ENCODE measurements at regions not wholly inside any gene's neighbourhood (a gene's known extent, or its start where the extent isn't known, plus 50 kb on each side); places are given as distances from the start of the nearest gene placed in this dataset.

GRCh38 chr5:168209244-168209995 lies 82.0 kb upstream of the WWC1 start:
- TF ChIP-seq ZFX (IDR thresholded peaks at IDR 0.05; ENCODE audit: borderline replicate concordance) (no peak), CTCF (IDR thresholded peaks at IDR 0.05) (no peak)
- H3K27ac ChIP-seq: no peak overlapping the region

GRCh38 chr5:168209997-168210396 lies 81.4 kb upstream of the WWC1 start:
- no peak for TF ChIP-seq ZFX (IDR thresholded peaks at IDR 0.05; ENCODE audit: borderline replicate concordance)

GRCh38 chr5:168211245-168211644 lies 80.2 kb upstream of the WWC1 start:
- no peak for TF ChIP-seq CTCF (IDR thresholded peaks at IDR 0.05)
- TF ChIP-seq ZFX (IDR thresholded peaks at IDR 0.05; ENCODE audit: borderline replicate concordance): no peak
- H3K27ac ChIP-seq: no peak overlapping the region

More at GRCh38 chr5:168209997-168210396, 81.4 kb upstream of the WWC1 start:
- no peak overlapping the region for H3K27ac ChIP-seq

GRCh38 chr5:168211936-168212335 lies 79.5 kb upstream of the WWC1 start:
- no peak overlapping the region for H3K27ac ChIP-seq
- TF ChIP-seq CTCF (IDR thresholded peaks at IDR 0.05) (no peak), ZFX (IDR thresholded peaks at IDR 0.05; ENCODE audit: borderline replicate concordance) (no peak)

GRCh38 chr5:168214071-168214470 lies 77.4 kb upstream of the WWC1 start:
- no peak overlapping the region for H3K27ac ChIP-seq
- TF ChIP-seq ZFX (IDR thresholded peaks at IDR 0.05; ENCODE audit: borderline replicate concordance): no peak
- no peak for TF ChIP-seq CTCF (IDR thresholded peaks at IDR 0.05)

GRCh38 chr5:168214886-168215285 lies 76.6 kb upstream of the WWC1 start:
- TF ChIP-seq CTCF (IDR thresholded peaks at IDR 0.05) (no peak), ZFX (IDR thresholded peaks at IDR 0.05; ENCODE audit: borderline replicate concordance) (no peak)

GRCh38 chr5:168215646-168216045 lies 75.8 kb upstream of the WWC1 start:
- no peak overlapping the region for H3K27ac ChIP-seq
- TF ChIP-seq ZFX (IDR thresholded peaks at IDR 0.05; ENCODE audit: borderline replicate concordance) (no peak), CTCF (IDR thresholded peaks at IDR 0.05) (no peak)

More at GRCh38 chr5:168214886-168215285, 76.6 kb upstream of the WWC1 start:
- H3K27ac ChIP-seq: no peak overlapping the region
